Endothelial cell of hepatic sinusoid (primary cell): ENCODE measurements at regions not wholly inside any gene's neighbourhood (a gene's known extent, or its start where the extent isn't known, plus 50 kb on each side); places are given as distances from the start of the nearest gene placed in this dataset.

ENCODE experiments used
- in situ Hi-C: cut with HindIII; loops from 2 replicates; pipeline ENCODE4 v1.10.0; 2017; ENCODE audit warnings: low sequenced_read_pairs

- in situ Hi-C loops: no loop called here
These were observed 621.6 kb downstream of the PCDH7 start for GRCh38 chr4:31341601-31342359.

GRCh38 chr4:31343061-31343460 is 622.9 kb downstream of the PCDH7 start:
- in situ Hi-C loops: no loop called here

GRCh38 chr4:31349907-31350306 is 629.7 kb downstream of the PCDH7 start:
- in situ Hi-C loops: no loop called here

- in situ Hi-C loops: no loop called here
These were observed 631.5 kb downstream of the PCDH7 start for GRCh38 chr4:31351695-31352094.

GRCh38 chr4:31356839-31357238 is 636.7 kb downstream of the PCDH7 start:
- in situ Hi-C loops: no loop called here

- in situ Hi-C loops: no loop called here
These were observed 640.6 kb downstream of the PCDH7 start for GRCh38 chr4:31360786-31361185.

- in situ Hi-C loops: no loop called here
These were observed 642.6 kb downstream of the PCDH7 start for GRCh38 chr4:31362756-31363155.

GRCh38 chr4:31365006-31365690 is 645.0 kb downstream of the PCDH7 start:
- in situ Hi-C loops: no loop called here

GRCh38 chr4:31366041-31366440 is 645.9 kb downstream of the PCDH7 start:
- in situ Hi-C loops: no loop called here

- in situ Hi-C loops: no loop called here
These were observed 650.8 kb downstream of the PCDH7 start for GRCh38 chr4:31370866-31371465.

GRCh38 chr4:31374256-31374960 is 654.2 kb downstream of the PCDH7 start:
- in situ Hi-C loops: no loop called here

- in situ Hi-C loops: no loop called here
These were observed 655.8 kb downstream of the PCDH7 start for GRCh38 chr4:31375936-31376335.

- in situ Hi-C loops: no loop called here
These were observed 659.2 kb downstream of the PCDH7 start for GRCh38 chr4:31379364-31379763.

GRCh38 chr4:31383767-31384166 is 663.6 kb downstream of the PCDH7 start:
- in situ Hi-C loops: no loop called here

GRCh38 chr4:31390849-31391248 is 670.7 kb downstream of the PCDH7 start:
- in situ Hi-C loops: no loop called here

- in situ Hi-C loops: no loop called here
These were observed 671.8 kb downstream of the PCDH7 start for GRCh38 chr4:31391976-31392375.

GRCh38 chr4:31392923-31393322 is 672.8 kb downstream of the PCDH7 start:
- in situ Hi-C loops: no loop called here

- in situ Hi-C loops: no loop called here
These were observed 688.0 kb downstream of the PCDH7 start for GRCh38 chr4:31408121-31408520.

- in situ Hi-C loops: no loop called here
These were observed 691.4 kb downstream of the PCDH7 start for GRCh38 chr4:31411565-31411964.

GRCh38 chr4:31415629-31416028 is 695.5 kb downstream of the PCDH7 start:
- in situ Hi-C loops: no loop called here

GRCh38 chr4:31416498-31416897 is 696.3 kb downstream of the PCDH7 start:
- in situ Hi-C loops: no loop called here
